H1 (cell line): ENCODE measurements at regions not wholly inside any gene's neighbourhood (a gene's known extent, or its start where the extent isn't known, plus 50 kb on each side); places are given as distances from the start of the nearest gene placed in this dataset.

Experiments
- CTCF ChIA-PET: fragments of 300-600 bp; sonication (Branson Sonifier 250); formaldehyde crosslinking; loops from one replicate; lab custom pipeline; 2021; ENCODE audit not compliant: partially characterized antibody; lab: Charles Lee
- POLR2A ChIA-PET: fragments of 300-600 bp; sonication (Branson Sonifier 250); formaldehyde crosslinking; loops from one replicate; lab custom pipeline; 2021; ENCODE audit warnings: inconsistent platforms; ENCODE audit not compliant: partially characterized antibody; lab: Charles Lee
- DNase-seq, 2 experiments: peaks; one replicate each; pipeline versions ENCODE4 v3.0.0 to v3.0.0-alpha.2; 2010 to 2022; ENCODE audit warnings: low spot score in 2 of 2, low read depth in 1 of 2, mixed read lengths in 1 of 2
- FAIRE-seq: peaks from 2 replicates; lab custom pipeline; 2011; peaks lifted over from hg19 to GRCh38; lab: Jason Lieb, UNC
- H2AFZ ChIP-seq: 2 replicates; pipeline ENCODE4 v1.8.1; 2012; ENCODE audit warnings: low read length, inconsistent platforms
- H2AK5ac ChIP-seq: 2 replicates; pipeline ENCODE4 v1.6.1; 2013; ENCODE audit warnings: low read depth, low read length
- H2BK120ac ChIP-seq: replicated peaks from 2 replicates; pipeline ENCODE3; 2013; ENCODE audit warnings: low read depth, low read length, inconsistent platforms
- H2BK12ac ChIP-seq: 2 replicates; pipeline ENCODE4 v1.6.1; 2013; ENCODE audit warnings: low read depth, low read length
- H2BK15ac ChIP-seq: 2 replicates; pipeline ENCODE4 v1.6.1; 2013; ENCODE audit warnings: low read length
- H2BK20ac ChIP-seq: 2 replicates; pipeline ENCODE4 v1.6.1; 2013; ENCODE audit warnings: low read length
- H2BK5ac ChIP-seq: 2 replicates; pipeline ENCODE4 v1.6.1; 2013; ENCODE audit warnings: low read depth, low read length
- H3K14ac ChIP-seq: 2 replicates; pipeline ENCODE4 v1.6.1; 2013; ENCODE audit warnings: inconsistent platforms; ENCODE audit not compliant: insufficient read length
- H3K18ac ChIP-seq: 2 replicates; pipeline ENCODE4 v1.6.1; 2013; ENCODE audit warnings: low read length; ENCODE audit errors: extremely low read depth
- H3K23ac ChIP-seq: 2 replicates; pipeline ENCODE4 v1.6.1; 2013; ENCODE audit warnings: inconsistent platforms; ENCODE audit not compliant: insufficient read length
- H3K23me2 ChIP-seq: 2 replicates; pipeline ENCODE4 v1.6.1; 2013; ENCODE audit warnings: low read depth, low read length
- H3K27ac ChIP-seq: 2 replicates; pipeline ENCODE4 v1.6.1; 2011; ENCODE audit warnings: low read depth, low read length, inconsistent platforms
- H3K27me3 ChIP-seq, 4 experiments: replicated peaks in 1 of 4; 1 replicate in 1 of 4; 2 replicates in 3 of 4; pipeline versions ENCODE4 v1.6.1 to v1.8.1; 2011 to 2013; ENCODE audit warnings: low read length in 3 of 4, mild to moderate bottlenecking in 3 of 4, inconsistent platforms in 2 of 4, mixed read lengths in 2 of 4, moderate library complexity in 1 of 4; ENCODE audit not compliant: control insufficient read depth in 3 of 4, insufficient read depth in 3 of 4; ENCODE audit errors: extremely low read depth in 1 of 4
- H3K36me3 ChIP-seq, 4 experiments: 2 replicates each; pipeline versions ENCODE4 v1.6.1 to v1.8.1; 2011 to 2013; ENCODE audit warnings: mild to moderate bottlenecking in 4 of 4, low read length in 3 of 4, moderate library complexity in 2 of 4, control low read depth in 1 of 4, inconsistent platforms in 1 of 4; ENCODE audit not compliant: insufficient read depth in 4 of 4, control insufficient read depth in 2 of 4
- H3K4ac ChIP-seq: replicated peaks from 2 replicates; pipeline ENCODE3; 2013; ENCODE audit warnings: low read length, low read depth, mixed read lengths, inconsistent platforms; ENCODE audit not compliant: insufficient read length
- H3K4me1 ChIP-seq, 4 experiments: replicated peaks in 1 of 4; 1 replicate in 1 of 4; 2 replicates in 3 of 4; pipeline versions ENCODE4 v1.6.1 to v1.8.1; 2011 to 2013; ENCODE audit warnings: low read length in 3 of 4, inconsistent platforms in 2 of 4, mixed read lengths in 1 of 4; ENCODE audit not compliant: insufficient read depth in 4 of 4, control insufficient read depth in 3 of 4
- H3K4me2 ChIP-seq, 2 experiments: 2 replicates each; pipeline versions ENCODE4 v1.6.1 to v1.8.1; 2011 to 2013; ENCODE audit warnings: low read depth in 2 of 2, low read length in 2 of 2, control low read depth in 1 of 2, inconsistent platforms in 1 of 2, mild to moderate bottlenecking in 1 of 2; ENCODE audit not compliant: insufficient read depth in 1 of 2
- H3K4me3 ChIP-seq, 4 experiments: fragments of 200-600, 300-600 bp in 1 of 4; sonication (generic), shearing (Covaris generic), sonication (Bioruptor Twin) in 1 of 4; 2 replicates each; pipeline versions ENCODE4 v1.5.1 to v1.8.1; 2011 to 2016; ENCODE audit warnings: low read length in 4 of 4, low read depth in 3 of 4, control low read depth in 2 of 4, inconsistent platforms in 2 of 4, mild to moderate bottlenecking in 2 of 4, mixed read lengths in 1 of 4, moderate library complexity in 1 of 4; ENCODE audit not compliant: insufficient read depth in 2 of 4; ENCODE audit errors: extremely low read depth in 1 of 4
- H3K56ac ChIP-seq: replicated peaks from 2 replicates; pipeline ENCODE3; 2013; ENCODE audit warnings: low read depth, mild to moderate bottlenecking, mixed read lengths, low read length, inconsistent platforms; ENCODE audit not compliant: insufficient read length
- H3K79me1 ChIP-seq: 2 replicates; pipeline ENCODE4 v1.6.1; 2013; ENCODE audit warnings: low read depth, low read length, control low read depth
- H3K79me2 ChIP-seq, 2 experiments: 2 replicates each; pipeline versions ENCODE4 v1.6.1 to v1.8.1; 2012 to 2013; ENCODE audit warnings: low read length in 2 of 2, mild to moderate bottlenecking in 2 of 2, inconsistent platforms in 1 of 2; ENCODE audit not compliant: insufficient read depth in 2 of 2, control insufficient read depth in 1 of 2
- H3K9ac ChIP-seq, 4 experiments: replicated peaks in 1 of 4; 1 replicate in 1 of 4; 2 replicates in 3 of 4; pipeline versions ENCODE4 v1.6.1 to v1.8.1; 2011 to 2013; ENCODE audit warnings: low read depth in 3 of 4, low read length in 3 of 4, control low read depth in 2 of 4, mild to moderate bottlenecking in 2 of 4, moderate library complexity in 2 of 4, inconsistent platforms in 1 of 4; ENCODE audit errors: extremely low read depth in 1 of 4
- H3K9me3 ChIP-seq, 2 experiments: 2 replicates each; pipeline versions ENCODE4 v1.6.1 to v1.8.1; 2012 to 2013; ENCODE audit warnings: mild to moderate bottlenecking in 2 of 2, moderate library complexity in 2 of 2, control low read depth in 1 of 2, inconsistent platforms in 1 of 2, low read depth in 1 of 2, low read length in 1 of 2, mixed read lengths in 1 of 2; ENCODE audit not compliant: insufficient read depth in 2 of 2
- H4K20me1 ChIP-seq, 2 experiments: replicated peaks in 1 of 2; 2 replicates each; pipeline versions ENCODE3 to v1.8.1; 2011 to 2013; ENCODE audit warnings: inconsistent platforms in 2 of 2, low read length in 2 of 2, mild to moderate bottlenecking in 1 of 2; ENCODE audit not compliant: insufficient read depth in 2 of 2, control insufficient read depth in 1 of 2
- H4K5ac ChIP-seq: 2 replicates; pipeline ENCODE4 v1.6.1; 2013; ENCODE audit warnings: low read length, low read depth, mixed read lengths, inconsistent platforms; ENCODE audit not compliant: insufficient read length
- H4K8ac ChIP-seq: 2 replicates; pipeline ENCODE4 v1.8.0; 2013; ENCODE audit warnings: mild to moderate bottlenecking, moderate library complexity, low read length, inconsistent platforms; ENCODE audit not compliant: insufficient read depth; ENCODE audit errors: extremely low read depth
- H4K91ac ChIP-seq: replicated peaks from 2 replicates; pipeline ENCODE3; 2013; ENCODE audit warnings: low read length, mixed read lengths, inconsistent platforms; ENCODE audit not compliant: insufficient read length
- CBX8 ChIP-seq: fragments of 300-800, 300-1000 bp; sonication (generic); IDR thresholded peaks from 2 replicates; pipeline ENCODE4 v1.7.1; 2016; ENCODE audit warnings: low read depth, low read length, borderline replicate concordance
- EP300 ChIP-seq, 2 experiments: IDR thresholded peaks; 1 replicate in 1 of 2; 2 replicates in 1 of 2; pipeline ENCODE4 v1.6.1; 2011 to 2012; ENCODE audit warnings: low read depth in 2 of 2, low read length in 2 of 2, mild to moderate bottlenecking in 2 of 2, borderline replicate concordance in 1 of 2, inconsistent platforms in 1 of 2, moderate library complexity in 1 of 2
- GTF2F1 ChIP-seq: IDR thresholded peaks from 2 replicates; pipeline ENCODE4 v1.6.1; 2012; ENCODE audit warnings: low read depth, low read length, improper control_type of control experiment, borderline replicate concordance
- HDAC6 ChIP-seq: IDR thresholded peaks from one replicate; pipeline ENCODE4 v1.7.1; 2012; ENCODE audit warnings: low read depth, mild to moderate bottlenecking, inconsistent platforms, low read length, moderate library complexity
- JUND ChIP-seq: IDR thresholded peaks from 2 replicates; pipeline ENCODE4 v1.6.1; 2011; ENCODE audit warnings: mild to moderate bottlenecking, improper control_type of control experiment, low read length
- KDM1A ChIP-seq: fragments of 200-600, 300-600 bp; sonication (generic); IDR thresholded peaks from 2 replicates; pipeline ENCODE4 v1.7.1; 2016; ENCODE audit warnings: mild to moderate bottlenecking, low read length, borderline replicate concordance
- MAFK ChIP-seq: IDR thresholded peaks from 2 replicates; pipeline ENCODE4 v1.6.1; 2012; ENCODE audit warnings: low read depth, mild to moderate bottlenecking, improper control_type of control experiment, low read length
- RNF2 ChIP-seq: fragments of 200-900, 300-1000 bp; sonication (generic); IDR thresholded peaks from 2 replicates; pipeline ENCODE4 v1.7.1; 2016; ENCODE audit warnings: borderline replicate concordance, low read depth, mild to moderate bottlenecking, antibody characterized with exemption, low read length; ENCODE audit not compliant: poor library complexity, severe bottlenecking; ENCODE audit errors: missing control alignments
- SIN3A ChIP-seq, 2 experiments: IDR thresholded peaks in 1 of 2; conservative IDR thresholded peaks in 1 of 2; 2 replicates each; pipeline ENCODE4 v1.6.1; 2011 to 2012; ENCODE audit warnings: low read length in 2 of 2, improper control_type of control experiment in 1 of 2, low read depth in 1 of 2, mild to moderate bottlenecking in 1 of 2
- SP1 ChIP-seq: IDR thresholded peaks from 2 replicates; pipeline ENCODE4 v1.6.1; 2011; ENCODE audit warnings: low read depth, low read length
- SRF ChIP-seq: IDR thresholded peaks from 2 replicates; pipeline ENCODE4 v1.6.1; 2011; ENCODE audit warnings: mild to moderate bottlenecking, low read depth, low read length, moderate library complexity
- SUZ12 ChIP-seq: fragments of 200-600 bp; sonication (generic); IDR thresholded peaks from 2 replicates; pipeline ENCODE4 v1.6.1; 2012; ENCODE audit warnings: mild to moderate bottlenecking, inconsistent platforms, low read length, moderate library complexity, mixed read lengths
- TAF7 ChIP-seq: optimal IDR thresholded peaks from 2 replicates; pipeline ENCODE3; 2011; ENCODE audit warnings: low read depth, mild to moderate bottlenecking, inconsistent platforms, low read length, moderate library complexity, borderline replicate concordance
- WGBS, 2 experiments: shearing (Covaris generic) in 1 of 2; methylation state at CpG; one replicate each; pipeline versions ENCODE4 v1.1.6 to v1.1.7; 2013 to 2015; ENCODE audit warnings: low lambda C conversion rate in 2 of 2, mixed read lengths in 2 of 2, inconsistent platforms in 1 of 2, low coverage in 1 of 2, missing lambda C conversion rate in 1 of 2; ENCODE audit not compliant: insufficient replicate concordance in 2 of 2, insufficient coverage in 1 of 2, insufficient read length in 1 of 2; ENCODE audit errors: extremely low coverage in 1 of 2, missing lambda C conversion rate in 1 of 2; 5-methylcytosine and 5-hydroxymethylcytosine counted together

- DNase-seq (no peak), FAIRE-seq (no peak)
- no peak overlapping the region for H2BK12ac ChIP-seq
- H3K79me1 ChIP-seq: no peaks in the 10 kb centered on the region
- no peak overlapping the region for H3K4me3 ChIP-seq
- no peak overlapping the region for H3K56ac ChIP-seq
- H3K4ac ChIP-seq: no peak overlapping the region
- no peak overlapping the region for H2BK120ac ChIP-seq
- H3K9ac ChIP-seq: no peak overlapping the region
- no peak overlapping the region for H3K18ac ChIP-seq
- H2BK20ac ChIP-seq: no peak overlapping the region
- no peaks in the 10 kb centered on the region for H3K36me3 ChIP-seq
- H4K5ac ChIP-seq: no peak overlapping the region
- H2AFZ ChIP-seq: no peak overlapping the region
- no peak overlapping the region for H3K4me2 ChIP-seq
- no peak overlapping the region for H3K27ac ChIP-seq
- 87% methylated on average over 2 of the region's 2 CpGs; no CpG with 5 or more reads in 1 of the 2 experiments for WGBS, 2 experiments
- no peak overlapping the region for H3K23ac ChIP-seq
- H3K23me2 ChIP-seq: no peaks in the 10 kb centered on the region
- CTCF ChIA-PET: no interaction called here
- POLR2A ChIA-PET: no interaction called here
- no peaks in the 10 kb centered on the region for H3K79me2 ChIP-seq
- no peaks in the 10 kb centered on the region for H4K20me1 ChIP-seq
- H4K91ac ChIP-seq: no peak overlapping the region
- H3K14ac ChIP-seq: no peak overlapping the region
- H3K4me1 ChIP-seq: no peaks in the 10 kb centered on the region
- H3K9me3 ChIP-seq: no peaks in the 10 kb centered on the region
- TF ChIP-seq CBX8 (no peak), SIN3A (conservative IDR thresholded peaks at IDR 0.05 in 1 of 2, IDR thresholded peaks at IDR 0.05 in 1 of 2; ENCODE audit: low read depth in 1 of 2, low read length in 2 of 2) (no peak), EP300 (IDR thresholded peaks at IDR 0.05; ENCODE audit: borderline replicate concordance in 1 of 2, low read depth in 2 of 2, low read length in 2 of 2) (no peak), TAF7 (no peak), JUND (no peak), MAFK (no peak), SUZ12 (no peak), RNF2 (no peak), GTF2F1 (no peak), SP1 (no peak), HDAC6 (no peak), KDM1A (no peak), SRF (no peak)
- H2AK5ac ChIP-seq: no peak overlapping the region
- H4K8ac ChIP-seq: no peak overlapping the region
- no peak overlapping the region for H2BK5ac ChIP-seq
- no peaks in the 10 kb centered on the region for H3K27me3 ChIP-seq
- no peak overlapping the region for H2BK15ac ChIP-seq
These were observed 363.9 kb downstream of the KIF16B start for GRCh38 chr20:16209357-16209756.
